COLO668 (cell line): ENCODE measurements at regions not wholly inside any gene's neighbourhood (a gene's known extent, or its start where the extent isn't known, plus 50 kb on each side); places are given as distances from the start of the nearest gene placed in this dataset.
"Not testable (repeated sequence)": the region's sequence is repeated elsewhere in the genome, so short reads cannot be mapped to it uniquely, and the experiment has no call there.

Source experiments
- DNase-seq: peaks from one replicate; lab custom pipeline; 2025; ENCODE audit not compliant: unreplicated experiment; lab: John Stamatoyannopoulos, UW

DNA sequence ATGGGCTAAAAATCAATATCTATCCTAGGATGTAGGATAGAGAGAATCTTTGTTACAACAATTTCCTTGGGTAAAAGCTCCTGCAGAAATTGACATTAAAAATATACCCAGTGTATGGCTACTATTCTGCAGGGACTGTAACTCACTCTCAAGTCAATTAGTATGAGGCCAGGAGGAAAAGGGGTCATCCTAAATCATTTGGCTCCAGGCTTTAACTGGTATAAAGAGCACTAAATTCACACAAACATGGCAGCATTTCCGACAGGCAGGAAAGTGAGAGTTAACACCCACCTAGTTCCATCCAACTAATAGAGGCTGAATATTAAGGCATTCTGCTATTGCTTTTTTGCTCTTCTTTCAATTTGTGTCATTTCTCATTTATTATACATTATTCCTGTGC is 218.6 kb upstream of the C1orf87 start:
- no peak for DNase-seq

DNA sequence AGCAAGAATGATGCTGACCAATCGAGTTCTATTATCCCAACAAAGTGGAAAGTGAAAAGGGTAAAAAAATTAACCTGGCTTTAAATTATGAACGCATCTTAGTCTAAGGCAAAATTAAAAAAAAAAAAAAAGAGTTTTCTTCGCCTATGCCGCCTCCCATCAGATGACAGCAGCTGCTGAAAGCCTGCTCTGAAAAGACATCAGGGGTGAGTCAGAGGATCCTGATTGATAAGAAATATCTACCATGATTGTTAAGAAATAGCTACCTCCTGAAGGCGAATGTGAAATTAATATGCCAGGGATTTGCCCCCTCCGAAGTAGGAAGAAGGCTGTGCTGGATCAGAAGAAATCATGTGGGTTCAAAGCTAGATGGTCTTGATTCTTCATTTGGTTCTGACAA is 216.8 kb upstream of the C1orf87 start:
- DNase-seq = no peak

DNA sequence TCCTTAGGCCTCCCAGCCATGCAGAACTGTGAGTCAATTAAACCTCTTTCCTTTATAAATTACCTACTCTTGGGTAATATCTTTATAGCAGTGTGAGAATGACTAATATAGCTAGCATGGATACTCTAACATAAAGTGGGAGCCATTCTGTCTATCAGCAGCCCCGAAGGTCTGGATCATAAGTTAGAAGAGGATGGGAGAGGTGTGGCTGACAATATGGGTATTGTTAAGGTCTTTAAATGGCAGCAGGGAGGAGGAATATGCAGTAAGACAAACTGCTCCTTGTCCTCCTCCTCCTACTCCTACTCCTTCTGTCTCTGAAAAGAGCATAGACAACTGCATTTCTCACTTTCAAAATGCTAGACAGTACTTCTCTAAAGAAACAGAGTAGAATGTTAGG is 214.0 kb upstream of the C1orf87 start:
- DNase-seq = no peak

DNA sequence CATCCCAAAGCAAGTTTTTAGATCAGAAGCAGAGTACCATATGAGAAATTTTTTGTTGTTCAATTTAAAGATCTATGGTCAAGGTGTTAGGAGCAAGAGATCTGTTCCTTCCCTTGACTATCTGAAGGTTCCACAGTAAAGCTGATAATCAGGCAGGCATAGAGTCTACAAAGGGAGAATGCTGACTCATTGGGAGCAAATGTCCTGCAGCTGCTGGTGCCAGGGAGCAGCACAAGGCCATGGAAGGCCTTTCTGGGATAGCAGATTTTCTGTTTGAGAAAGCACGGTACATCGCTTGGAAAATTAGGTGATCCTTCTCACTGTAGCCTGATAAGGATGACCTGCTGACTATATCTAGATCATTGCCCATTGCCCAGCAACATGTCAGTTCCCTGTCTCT is 210.1 kb upstream of the C1orf87 start:
- DNase-seq = no peak

DNA sequence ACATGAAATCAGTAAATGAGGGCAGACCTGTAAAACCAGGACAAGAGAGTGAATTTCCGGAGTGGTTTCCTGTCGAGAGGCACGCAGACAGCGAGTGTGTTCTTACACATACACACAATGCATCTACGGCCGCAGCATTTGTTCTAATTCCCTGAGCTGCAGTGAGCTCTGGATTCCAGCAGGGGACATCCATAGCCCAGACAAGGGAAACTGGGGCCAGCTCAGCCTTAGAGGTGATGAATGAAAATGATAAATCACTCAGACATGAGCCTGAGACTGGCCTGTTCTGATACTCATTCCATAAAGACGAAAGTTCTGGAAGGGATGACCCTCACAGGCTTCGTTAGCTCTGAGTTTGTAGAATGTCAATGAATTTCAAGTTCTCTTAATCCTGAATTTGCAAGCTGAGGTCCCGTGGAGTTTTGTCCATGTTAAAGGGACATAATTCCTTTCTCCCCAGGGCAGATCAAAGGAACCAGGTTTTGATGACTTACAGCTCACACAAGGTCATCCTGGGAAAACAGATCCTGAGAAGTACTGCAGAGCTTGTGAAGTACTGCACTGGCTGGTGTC is 207.9 kb upstream of the C1orf87 start:
- no peak for DNase-seq

DNA sequence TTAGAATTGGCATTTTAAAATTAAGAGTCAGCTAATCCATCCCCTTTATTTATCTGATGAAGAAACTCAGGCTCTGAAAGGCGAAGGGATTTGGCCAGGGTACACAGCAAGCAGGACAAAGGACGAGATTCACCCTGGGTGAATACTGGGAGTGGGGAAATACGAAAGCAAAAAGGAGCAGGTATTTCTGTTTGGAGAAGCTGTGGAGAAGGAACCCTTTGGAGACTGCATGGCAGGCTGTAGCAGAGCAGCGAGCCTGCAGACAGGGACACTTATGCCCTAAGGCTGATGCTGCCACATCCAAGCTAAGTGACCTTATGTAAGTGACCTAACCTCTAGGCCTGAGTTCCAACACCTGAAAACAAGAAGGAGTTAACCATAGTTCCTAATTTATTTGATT is 207.2 kb upstream of the C1orf87 start:
- no peak for DNase-seq

DNA sequence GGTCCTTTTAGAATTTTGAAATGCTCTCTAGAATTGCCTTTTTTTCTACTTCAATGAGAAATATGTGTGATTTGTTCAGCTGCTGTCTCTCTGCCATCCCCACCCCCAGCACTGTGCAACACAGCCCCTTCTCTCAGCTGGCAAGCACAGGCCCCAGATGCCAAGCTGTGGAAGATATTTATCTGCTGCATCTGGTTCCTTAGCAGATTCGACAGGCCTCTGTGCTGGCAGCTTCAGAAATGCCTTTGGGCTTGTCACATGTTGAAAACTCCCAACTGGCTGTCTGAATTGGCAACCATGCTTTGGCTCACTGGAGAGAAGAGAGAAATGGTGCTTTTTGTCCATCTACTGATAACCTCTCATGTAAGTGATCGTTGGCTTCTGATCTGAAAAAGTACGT is 206.7 kb upstream of the C1orf87 start:
- DNase-seq = no peak

DNA sequence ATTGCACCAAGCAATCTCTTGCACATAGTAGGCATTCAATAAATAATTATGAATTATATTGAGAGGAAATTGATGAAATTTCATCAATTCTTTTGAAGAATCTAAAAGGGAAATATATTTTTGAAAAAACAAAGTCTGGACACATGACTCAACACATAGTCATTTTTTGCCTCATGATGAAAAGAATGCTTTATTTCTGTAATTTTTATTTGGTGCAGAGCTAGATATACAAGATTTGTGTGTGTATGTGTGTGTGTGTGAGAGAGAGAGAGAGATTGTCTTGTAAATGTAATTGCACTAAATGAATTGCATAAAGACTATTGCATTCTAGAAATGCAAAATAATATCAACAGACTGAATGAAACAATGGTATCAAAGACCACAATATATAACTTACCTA is 206.2 kb upstream of the C1orf87 start:
- no peak for DNase-seq

DNA sequence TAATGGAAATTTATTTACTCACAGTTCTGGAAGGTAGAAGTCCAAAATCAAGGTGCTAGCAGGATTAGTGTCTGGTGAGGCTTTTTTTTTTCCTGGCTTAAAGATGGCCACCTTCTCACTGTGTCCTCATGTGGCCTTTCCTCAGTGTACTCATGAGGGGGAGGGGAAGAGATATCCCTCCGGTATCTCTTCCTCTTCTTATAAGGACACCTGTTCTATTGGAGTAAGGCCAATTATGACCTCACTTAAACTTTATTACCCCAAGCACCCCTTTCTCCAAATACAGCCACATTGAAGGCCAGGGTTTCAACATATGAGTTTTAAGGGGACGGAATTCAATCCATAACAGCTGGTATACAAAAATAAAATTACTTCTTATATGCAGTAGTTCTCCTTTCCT is 203.7 kb upstream of the C1orf87 start:
- no peak for DNase-seq

DNA sequence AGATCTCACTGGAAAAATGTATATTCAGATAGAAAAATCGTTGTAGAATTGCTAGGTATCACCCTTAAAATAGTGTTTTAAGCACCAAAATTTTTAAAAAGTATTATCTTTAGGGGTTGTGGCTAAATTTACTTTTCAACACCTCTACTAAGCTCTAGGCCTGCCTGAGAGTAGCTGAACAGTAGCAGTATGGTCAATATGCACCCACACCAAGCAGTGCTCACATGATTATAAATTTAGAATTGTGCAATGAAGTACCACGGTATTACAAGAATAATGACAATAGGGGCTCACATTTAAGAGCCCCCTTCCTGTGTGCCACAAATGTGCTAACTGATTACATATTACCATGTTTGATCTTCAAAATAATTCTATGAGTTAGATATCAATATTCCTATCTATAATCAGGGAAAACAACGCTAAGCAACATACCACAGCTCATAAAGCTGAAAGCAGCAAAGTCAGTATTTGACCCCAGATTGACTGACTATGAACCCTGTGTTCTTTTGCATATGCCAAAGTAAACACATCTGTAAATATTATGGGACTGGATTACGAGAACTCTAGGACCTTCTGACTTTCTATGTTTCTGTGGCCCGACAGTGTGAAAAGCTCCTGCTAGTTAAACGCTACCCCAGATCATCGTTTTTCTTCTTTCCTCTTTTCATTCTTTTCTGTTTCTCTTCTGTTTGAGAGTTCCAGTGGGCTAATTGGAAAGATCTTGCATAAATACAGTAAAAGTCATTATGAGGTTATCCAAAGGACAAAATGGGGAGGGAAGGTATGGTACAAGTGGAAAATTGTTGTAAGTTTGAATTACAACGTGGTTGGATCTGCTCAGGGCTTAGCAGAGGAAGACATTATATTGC is 201.1 kb upstream of the C1orf87 start:
- DNase-seq = no peak

DNA sequence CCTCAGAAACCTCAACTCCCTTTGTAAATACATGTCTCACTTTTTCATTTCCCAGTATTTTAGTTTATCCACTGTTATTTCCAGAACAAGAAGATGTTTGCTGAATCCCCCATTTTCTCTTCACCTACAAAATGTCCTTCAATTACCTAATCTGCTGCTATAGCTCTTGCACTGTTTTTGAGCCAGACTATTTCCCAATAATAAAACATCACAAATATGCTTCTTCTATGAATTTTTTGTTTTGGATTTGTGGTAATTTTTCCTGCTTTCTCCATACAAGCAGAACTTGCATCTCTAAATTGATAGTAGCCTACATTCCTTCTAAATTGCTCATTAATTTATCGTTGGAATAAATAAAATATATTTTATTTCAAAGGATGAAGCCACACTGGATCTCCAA is 199.6 kb upstream of the C1orf87 start:
- no peak for DNase-seq

DNA sequence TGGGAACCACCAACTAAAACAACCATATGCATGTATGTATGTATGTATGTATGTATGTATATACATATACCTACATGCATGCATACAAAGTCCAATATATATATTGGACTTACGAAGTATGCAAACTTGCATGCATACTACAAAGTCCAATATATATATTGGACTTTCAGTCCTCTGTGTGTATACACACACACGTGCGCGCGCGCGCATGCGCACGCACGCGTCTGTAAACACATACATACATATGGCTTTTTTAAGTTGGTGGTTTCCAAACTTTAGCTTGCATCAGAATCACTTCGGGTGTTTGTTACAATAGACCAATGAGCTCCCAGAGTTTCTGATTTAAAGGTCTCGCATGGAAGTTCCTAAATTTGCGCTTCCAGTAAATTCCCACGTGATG is 197.5 kb upstream of the C1orf87 start:
- no peak for DNase-seq

DNA sequence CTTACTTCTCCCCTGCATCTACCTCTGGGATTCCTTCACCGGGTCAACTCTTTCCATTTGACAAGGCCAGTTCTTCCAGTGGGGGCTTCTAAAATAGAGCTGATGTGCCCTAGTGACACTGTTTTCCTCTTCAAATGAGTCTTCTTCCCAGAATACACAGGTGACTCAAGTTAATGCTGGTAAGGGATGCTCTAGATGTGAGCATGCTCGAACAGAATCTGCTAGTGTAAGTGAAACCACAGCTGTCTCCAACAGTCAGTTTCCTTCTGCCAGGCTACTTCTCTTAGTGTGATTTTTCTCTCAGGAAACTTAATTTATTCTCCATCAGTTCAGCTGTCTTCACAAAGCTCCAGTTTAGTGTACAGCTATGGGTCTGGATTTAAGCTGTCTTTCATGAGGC is 194.9 kb upstream of the C1orf87 start:
- DNase-seq = no peak

DNA sequence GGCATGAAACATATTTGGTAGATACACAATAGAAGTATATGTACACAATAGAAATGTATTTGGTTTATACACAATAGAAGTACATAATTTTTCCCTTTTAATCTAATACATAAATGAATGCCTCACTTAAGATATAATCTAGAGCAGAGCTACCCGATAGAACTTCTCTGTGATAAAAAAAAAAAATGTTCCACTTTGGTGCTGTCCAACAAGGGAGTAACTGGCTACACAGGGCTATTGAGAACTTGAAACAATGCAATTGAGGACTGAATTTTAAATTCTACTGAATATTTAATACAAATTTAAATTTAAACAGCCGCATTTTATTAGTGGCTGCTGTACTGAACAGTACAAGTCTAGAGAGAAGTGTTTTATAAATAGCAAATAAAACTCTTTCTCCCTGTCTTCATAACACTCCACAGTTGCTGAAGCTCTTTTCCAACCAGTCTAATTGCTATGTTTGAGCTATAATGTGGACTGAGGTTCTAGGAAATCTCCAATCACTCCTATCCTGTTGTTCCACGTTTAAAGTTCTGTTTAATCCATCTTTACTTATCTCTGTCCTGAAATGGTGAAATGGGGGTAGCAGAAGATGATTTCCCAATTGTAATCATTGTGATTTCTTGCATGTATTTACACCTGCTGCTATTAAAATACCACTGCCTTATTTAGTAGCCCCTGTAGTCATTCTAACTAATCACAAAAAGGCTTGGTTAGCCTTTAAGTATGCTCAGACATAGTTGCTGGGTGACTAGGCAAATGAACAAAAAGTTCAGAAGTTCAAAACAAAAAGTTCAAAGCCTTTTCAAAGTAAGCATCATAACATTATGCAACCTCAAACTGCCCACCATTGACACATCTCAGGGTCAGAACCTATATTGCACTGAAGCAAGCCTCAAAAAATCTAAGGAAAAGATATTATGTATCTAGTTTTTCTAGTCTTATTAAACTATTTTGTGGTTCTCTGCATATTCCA is 192.3 kb upstream of the C1orf87 start:
- no peak for DNase-seq

DNA sequence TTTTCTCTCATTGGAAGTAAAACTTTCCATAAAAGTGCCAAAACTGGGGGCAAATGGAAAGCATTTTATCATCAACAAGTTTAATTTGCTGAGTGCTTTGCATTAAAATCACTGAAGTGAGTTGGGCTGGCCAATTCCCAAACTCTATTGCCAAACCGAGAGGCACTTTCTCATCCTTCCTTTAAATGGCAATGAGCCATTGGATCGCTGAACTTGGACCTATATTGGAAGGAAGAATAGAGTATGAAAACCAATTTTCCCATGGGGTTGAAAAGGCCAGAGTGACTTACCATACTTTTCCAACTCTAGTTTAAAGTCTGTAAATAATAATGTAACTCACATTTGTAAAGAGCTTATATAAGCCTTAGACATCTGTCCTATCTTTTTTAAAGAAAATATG is 189.1 kb upstream of the C1orf87 start:
- no peak for DNase-seq

DNA sequence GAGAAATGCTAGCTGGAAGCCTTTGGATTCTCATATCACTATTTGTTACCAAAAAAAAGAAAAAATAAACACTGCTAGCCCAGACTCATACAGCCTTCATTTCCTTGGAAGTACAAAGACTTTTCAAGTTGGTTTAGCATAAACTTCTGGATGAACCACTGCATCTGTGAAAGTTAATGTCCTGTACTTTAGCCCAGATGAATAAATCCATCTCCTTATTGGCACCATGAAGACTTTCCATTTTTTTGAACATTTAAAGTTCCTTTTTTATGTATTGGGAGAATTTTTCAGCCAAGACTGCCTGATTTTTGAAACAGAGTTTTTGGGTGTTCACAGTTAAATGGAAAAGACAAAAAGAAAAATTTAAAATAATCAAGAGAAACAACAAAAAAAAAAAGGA is 184.0 kb upstream of the C1orf87 start:
- DNase-seq = no peak

DNA sequence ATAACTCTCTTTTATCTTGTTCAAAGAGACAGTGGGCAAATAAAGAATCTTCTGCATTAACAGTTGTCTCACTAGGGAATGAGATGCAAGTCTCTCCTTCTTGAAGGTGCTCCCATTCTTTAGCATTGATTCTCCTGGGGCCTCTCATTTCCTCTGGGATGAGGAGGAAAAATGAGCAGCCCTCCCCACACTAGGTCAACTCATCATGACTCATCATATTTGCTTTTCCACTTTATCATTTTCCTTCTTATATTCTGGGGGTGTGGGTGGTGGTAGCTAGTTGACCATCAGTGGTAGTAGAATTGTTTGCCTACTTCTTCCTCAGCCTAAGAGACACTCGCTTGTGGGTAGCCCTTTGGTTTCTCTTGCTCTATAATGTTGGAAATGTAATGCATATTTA is 182.0 kb upstream of the C1orf87 start:
- DNase-seq = no peak

DNA sequence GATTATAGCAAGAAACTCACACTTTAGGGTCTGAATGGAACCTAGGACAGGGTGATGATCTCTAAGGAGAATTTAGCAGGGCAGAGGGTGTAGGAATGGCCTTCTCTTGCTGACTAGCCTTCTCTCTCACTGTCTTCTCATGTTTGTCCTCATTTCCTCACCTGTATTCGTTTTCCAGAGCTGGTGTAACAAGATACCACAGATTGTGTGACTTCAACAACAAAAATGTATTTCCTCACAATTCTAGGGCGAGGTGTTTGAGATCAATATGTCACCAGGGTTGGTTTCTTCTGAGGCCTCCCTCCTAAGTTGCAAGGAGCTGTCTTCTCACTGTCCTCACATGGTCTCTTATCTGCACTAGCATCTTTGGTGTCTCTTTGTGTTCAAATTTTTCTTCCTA is 177.9 kb upstream of the C1orf87 start:
- DNase-seq = no peak

DNA sequence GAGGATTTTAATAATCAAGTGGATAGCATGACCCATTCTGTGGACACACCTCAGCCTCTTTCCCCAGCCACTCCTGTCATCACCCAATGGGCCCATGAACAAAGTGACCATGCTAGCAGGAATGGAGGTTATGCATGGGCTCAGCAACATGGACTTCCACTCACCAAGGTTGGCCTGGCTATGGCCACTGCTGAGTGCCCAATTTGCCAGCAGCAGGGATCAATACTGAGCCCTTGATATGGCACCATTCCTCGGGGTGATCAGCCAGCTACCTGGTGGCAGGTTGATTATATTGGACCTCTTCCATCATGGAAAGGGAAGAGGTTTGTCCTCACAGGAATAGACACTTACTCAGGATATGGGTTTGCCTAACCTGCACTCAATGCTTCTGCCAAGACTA is 173.9 kb upstream of the C1orf87 start:
- DNase-seq = not testable (repeated sequence)

DNA sequence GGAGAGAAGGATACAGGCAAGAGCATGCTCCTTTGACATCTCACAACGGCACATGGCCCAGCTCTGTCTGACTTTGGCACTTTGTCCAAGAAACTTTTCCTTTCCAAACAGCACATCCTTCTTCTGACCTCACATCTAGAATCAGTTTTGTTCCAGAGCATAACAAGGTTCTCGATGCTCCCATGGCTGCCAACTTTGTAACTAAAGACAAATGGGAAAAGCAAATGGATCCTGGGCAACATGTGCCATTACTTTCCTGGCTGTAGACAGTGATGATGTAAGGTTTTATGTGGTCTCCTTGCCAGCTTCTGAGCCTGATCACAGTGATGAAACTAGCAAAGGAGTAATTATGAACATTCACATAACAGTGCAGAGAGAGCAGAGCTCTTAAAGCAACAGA is 171.8 kb upstream of the C1orf87 start:
- no peak for DNase-seq

DNA sequence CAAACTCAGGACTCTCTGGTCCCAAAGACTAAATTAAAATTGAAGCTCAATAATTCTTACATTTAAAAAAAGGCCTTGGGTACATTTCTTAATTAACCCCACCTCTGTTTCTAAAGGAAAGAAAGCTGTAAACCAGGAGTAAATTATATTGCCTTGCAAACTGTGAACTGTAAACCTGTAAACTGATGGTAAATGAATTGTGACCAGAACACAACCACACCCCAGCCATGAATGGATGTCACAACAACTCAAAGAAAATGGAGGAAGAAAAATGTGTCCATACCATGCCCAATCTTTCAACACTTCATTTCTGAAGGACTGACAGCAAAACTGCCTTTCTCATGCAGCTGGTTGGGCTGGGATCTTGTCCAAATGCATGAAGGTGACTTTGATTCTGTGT is 171.3 kb upstream of the C1orf87 start:
- DNase-seq = no peak

DNA sequence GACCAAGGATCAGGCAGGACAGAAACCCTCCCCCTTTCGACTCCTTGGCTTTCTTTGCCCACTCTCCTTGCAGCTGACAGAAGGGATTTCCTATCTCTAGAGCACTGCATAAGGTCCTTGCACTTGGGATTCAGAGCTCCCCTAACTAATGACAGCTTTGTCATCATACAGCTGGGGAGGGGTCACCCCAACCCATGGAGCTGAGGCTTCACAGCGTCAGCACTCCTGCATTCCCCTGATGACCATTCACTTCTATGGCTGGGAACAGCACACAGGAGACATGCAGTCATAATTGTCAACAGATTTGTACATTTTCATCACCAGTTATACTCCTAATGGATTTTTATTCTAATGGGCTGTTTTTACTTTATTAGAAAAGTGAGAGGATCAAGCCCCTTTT is 161.7 kb upstream of the C1orf87 start:
- DNase-seq = no peak
